ENCODE measurements at regions not wholly inside any gene's neighbourhood (a gene's known extent, or its start where the extent isn't known, plus 50 kb on each side); places are given as distances from the start of the nearest gene placed in this dataset.
"Not testable (repeated sequence)": the region's sequence is repeated elsewhere in the genome, so short reads cannot be mapped to it uniquely, and the experiment has no call there.

- H3K4me1 ChIP-seq (ENCODE audit: control insufficient read depth, insufficient read depth, low read length); ATAC-seq; DNase-seq; H3K4me3 ChIP-seq (ENCODE audit: low read length); H3K27ac ChIP-seq (ENCODE audit: low read length); H3K9me3 ChIP-seq (ENCODE audit: control insufficient read depth, low read length); H3K27me3 ChIP-seq (ENCODE audit: control insufficient read depth, insufficient read depth); intact Hi-C loops (cut with DNase I): not testable (repeated sequence)
- WGBS = 91% methylated on average over 6 of the region's 6 CpGs
Measured at GRCh38 chr1:120465900-120466299, 51.1 kb downstream of the NBPF8 start.

- not testable (repeated sequence) for H3K27ac ChIP-seq (ENCODE audit: low read length)
- 59% methylated on average over 4 of the region's 4 CpGs for WGBS
Measured at GRCh38 chr1:120477663-120478062, 62.8 kb downstream of the NBPF8 start.

GRCh38 chr1:120478400-120478799 is 63.6 kb downstream of the NBPF8 start:
- H3K27me3 ChIP-seq (ENCODE audit: control insufficient read depth, insufficient read depth); H3K4me3 ChIP-seq (ENCODE audit: low read length); DNase-seq; H3K9me3 ChIP-seq (ENCODE audit: control insufficient read depth, low read length); intact Hi-C loops (cut with DNase I); H3K4me1 ChIP-seq (ENCODE audit: control insufficient read depth, insufficient read depth, low read length); H3K27ac ChIP-seq (ENCODE audit: low read length); ATAC-seq: not testable (repeated sequence)
- WGBS = 67% methylated on average over 4 of the region's 5 CpGs

More at GRCh38 chr1:120477663-120478062, 62.8 kb downstream of the NBPF8 start:
- H3K4me1 ChIP-seq (ENCODE audit: control insufficient read depth, insufficient read depth, low read length); H3K27me3 ChIP-seq (ENCODE audit: control insufficient read depth, insufficient read depth); H3K9me3 ChIP-seq (ENCODE audit: control insufficient read depth, low read length); ATAC-seq; intact Hi-C loops (cut with DNase I); DNase-seq; H3K4me3 ChIP-seq (ENCODE audit: low read length): not testable (repeated sequence)

GRCh38 chr1:120487542-120487941 is 72.7 kb downstream of the NBPF8 start:
- H3K9me3 ChIP-seq (ENCODE audit: control insufficient read depth, low read length); H3K27me3 ChIP-seq (ENCODE audit: control insufficient read depth, insufficient read depth); H3K4me3 ChIP-seq (ENCODE audit: low read length); H3K4me1 ChIP-seq (ENCODE audit: control insufficient read depth, insufficient read depth, low read length); DNase-seq; intact Hi-C loops (cut with DNase I); H3K27ac ChIP-seq (ENCODE audit: low read length): not testable (repeated sequence)
- WGBS = 88% methylated on average over 1 of the region's 2 CpGs
- peak in 1 of 2 donors; percentile 41 for ATAC-seq

GRCh38 chr1:120489217-120489616 is 74.4 kb downstream of the NBPF8 start:
- intact Hi-C loops (cut with DNase I); ATAC-seq; H3K4me1 ChIP-seq (ENCODE audit: control insufficient read depth, insufficient read depth, low read length); H3K9me3 ChIP-seq (ENCODE audit: control insufficient read depth, low read length); H3K27me3 ChIP-seq (ENCODE audit: control insufficient read depth, insufficient read depth); H3K4me3 ChIP-seq (ENCODE audit: low read length); DNase-seq; H3K27ac ChIP-seq (ENCODE audit: low read length): not testable (repeated sequence)
- 91% methylated on average over 8 of the region's 8 CpGs for WGBS

- intact Hi-C loops (cut with DNase I) = not testable (repeated sequence)
Measured at GRCh38 chr1:120497145-120497544, 82.3 kb downstream of the NBPF8 start.

GRCh38 chr1:120503284-120503683 is 88.4 kb downstream of the NBPF8 start:
- H3K27ac ChIP-seq (ENCODE audit: low read length); H3K4me1 ChIP-seq (ENCODE audit: control insufficient read depth, insufficient read depth, low read length); DNase-seq; ATAC-seq; H3K9me3 ChIP-seq (ENCODE audit: control insufficient read depth, low read length); H3K27me3 ChIP-seq (ENCODE audit: control insufficient read depth, insufficient read depth); intact Hi-C loops (cut with DNase I); H3K4me3 ChIP-seq (ENCODE audit: low read length): not testable (repeated sequence)
- 87% methylated on average over 2 of the region's 3 CpGs for WGBS

More at GRCh38 chr1:120497145-120497544, 82.3 kb downstream of the NBPF8 start:
- not testable (repeated sequence) for H3K27ac ChIP-seq (ENCODE audit: low read length); DNase-seq; H3K27me3 ChIP-seq (ENCODE audit: control insufficient read depth, insufficient read depth); H3K9me3 ChIP-seq (ENCODE audit: control insufficient read depth, low read length); ATAC-seq; H3K4me3 ChIP-seq (ENCODE audit: low read length); H3K4me1 ChIP-seq (ENCODE audit: control insufficient read depth, insufficient read depth, low read length)
- no CpG with 5 or more reads among the region's 3 CpGs for WGBS

GRCh38 chr1:120506352-120506751 is 91.5 kb downstream of the NBPF8 start:
- intact Hi-C loops (cut with DNase I); H3K4me3 ChIP-seq (ENCODE audit: low read length); DNase-seq; H3K4me1 ChIP-seq (ENCODE audit: control insufficient read depth, insufficient read depth, low read length); H3K27me3 ChIP-seq (ENCODE audit: control insufficient read depth, insufficient read depth); ATAC-seq; H3K27ac ChIP-seq (ENCODE audit: low read length); H3K9me3 ChIP-seq (ENCODE audit: control insufficient read depth, low read length): not testable (repeated sequence)
- 94% methylated on average over 2 of the region's 2 CpGs for WGBS

GRCh38 chr1:120508351-120508750 is 93.5 kb downstream of the NBPF8 start:
- H3K4me3 ChIP-seq (ENCODE audit: low read length); intact Hi-C loops (cut with DNase I); ATAC-seq; H3K27ac ChIP-seq (ENCODE audit: low read length); H3K27me3 ChIP-seq (ENCODE audit: control insufficient read depth, insufficient read depth); DNase-seq; H3K4me1 ChIP-seq (ENCODE audit: control insufficient read depth, insufficient read depth, low read length); H3K9me3 ChIP-seq (ENCODE audit: control insufficient read depth, low read length): not testable (repeated sequence)
- 94% methylated on average over 3 of the region's 3 CpGs for WGBS

GRCh38 chr1:120509258-120509657 is 94.4 kb downstream of the NBPF8 start:
- H3K4me3 ChIP-seq (ENCODE audit: low read length); H3K27me3 ChIP-seq (ENCODE audit: control insufficient read depth, insufficient read depth); DNase-seq; H3K9me3 ChIP-seq (ENCODE audit: control insufficient read depth, low read length); intact Hi-C loops (cut with DNase I); H3K27ac ChIP-seq (ENCODE audit: low read length); ATAC-seq; H3K4me1 ChIP-seq (ENCODE audit: control insufficient read depth, insufficient read depth, low read length): not testable (repeated sequence)
- 90% methylated on average over 2 of the region's 5 CpGs for WGBS

- DNase-seq; H3K27me3 ChIP-seq (ENCODE audit: control insufficient read depth, insufficient read depth); H3K27ac ChIP-seq (ENCODE audit: low read length); ATAC-seq; intact Hi-C loops (cut with DNase I); H3K4me3 ChIP-seq (ENCODE audit: low read length); H3K4me1 ChIP-seq (ENCODE audit: control insufficient read depth, insufficient read depth, low read length); H3K9me3 ChIP-seq (ENCODE audit: control insufficient read depth, low read length): not testable (repeated sequence)
- WGBS = no CpG with 5 or more reads among the region's 1 CpG
Measured at GRCh38 chr1:120513099-120513498, 98.3 kb downstream of the NBPF8 start.

- H3K27me3 ChIP-seq (ENCODE audit: control insufficient read depth, insufficient read depth); intact Hi-C loops (cut with DNase I); H3K4me3 ChIP-seq (ENCODE audit: low read length); H3K27ac ChIP-seq (ENCODE audit: low read length); ATAC-seq; DNase-seq; H3K9me3 ChIP-seq (ENCODE audit: control insufficient read depth, low read length); H3K4me1 ChIP-seq (ENCODE audit: control insufficient read depth, insufficient read depth, low read length): not testable (repeated sequence)
- WGBS = no CpG with 5 or more reads among the region's 4 CpGs
Measured at GRCh38 chr1:120513531-120513930, 98.7 kb downstream of the NBPF8 start.

All from right cardiac atrium (tissue), 5 donors.